Fibroblast of lung (primary cell): ENCODE measurements at regions not wholly inside any gene's neighbourhood (a gene's known extent, or its start where the extent isn't known, plus 50 kb on each side); places are given as distances from the start of the nearest gene placed in this dataset.

Source experiments
- DNase-seq, 2 donors: peaks; one replicate each; pipeline versions ENCODE4 v3.0.0 to v3.0.0-alpha.2; 2010; ENCODE audit warnings: low read depth in 2 of 2
- H2AFZ ChIP-seq: 2 replicates; pipeline ENCODE4 v1.5.1; 2012; ENCODE audit warnings: low read length, control low read depth, inconsistent platforms
- H3K27ac ChIP-seq: 2 replicates; pipeline ENCODE4 v1.5.1; 2011; ENCODE audit warnings: low read length, control low read depth; ENCODE audit not compliant: insufficient read depth
- H3K27me3 ChIP-seq: 2 replicates; pipeline ENCODE4 v1.5.1; 2011; ENCODE audit warnings: mild to moderate bottlenecking, low read length; ENCODE audit not compliant: control insufficient read depth, insufficient read depth
- H3K36me3 ChIP-seq: 2 replicates; pipeline ENCODE4 v1.5.1; 2011; ENCODE audit warnings: low read length; ENCODE audit not compliant: control insufficient read depth, insufficient read depth
- H3K4me1 ChIP-seq: 2 replicates; pipeline ENCODE4 v1.5.1; 2011; ENCODE audit warnings: low read length; ENCODE audit not compliant: control insufficient read depth, insufficient read depth; ENCODE audit errors: extremely low read depth
- H3K4me2 ChIP-seq: 2 replicates; pipeline ENCODE4 v1.5.1; 2011; ENCODE audit warnings: low read length, control low read depth; ENCODE audit not compliant: insufficient read depth; ENCODE audit errors: extremely low read depth
- H3K4me3 ChIP-seq, 4 experiments: fragments of 200-600 bp in 1 of 4; sonication (generic) in 1 of 4; replicated peaks in 1 of 4; 2 replicates each; pipeline ENCODE4 v1.5.1; 2011 to 2016; ENCODE audit warnings: low read length in 4 of 4, low read depth in 3 of 4, mild to moderate bottlenecking in 3 of 4, control low read depth in 2 of 4, inconsistent platforms in 1 of 4, mixed read lengths in 1 of 4; ENCODE audit not compliant: insufficient read depth in 1 of 4; ENCODE audit errors: control extremely low read depth in 1 of 4
- H3K79me2 ChIP-seq: 2 replicates; pipeline ENCODE4 v1.5.1; 2012; ENCODE audit warnings: mild to moderate bottlenecking, low read length, inconsistent platforms; ENCODE audit not compliant: control insufficient read depth, insufficient read depth
- H3K9ac ChIP-seq: 2 replicates; pipeline ENCODE4 v1.5.1; 2011; ENCODE audit warnings: mild to moderate bottlenecking, low read length, control low read depth; ENCODE audit not compliant: insufficient read depth
- H3K9me3 ChIP-seq: 2 replicates; pipeline ENCODE4 v1.5.1; 2012; ENCODE audit warnings: low read depth, low read length; ENCODE audit not compliant: control insufficient read depth, insufficient read depth
- H4K20me1 ChIP-seq: 2 replicates; pipeline ENCODE4 v1.5.1; 2011; ENCODE audit warnings: low read length; ENCODE audit not compliant: control insufficient read depth, insufficient read depth; ENCODE audit errors: extremely low read depth
- CTCF ChIP-seq, 2 donors: IDR thresholded peaks in 1 of 2; conservative IDR thresholded peaks in 1 of 2; 1 replicate in 1 of 2; 2 replicates in 1 of 2; pipeline ENCODE4 v1.5.1; 2011 to 2012; ENCODE audit warnings: low read length in 2 of 2, control low read depth in 1 of 2, inconsistent platforms in 1 of 2, low read depth in 1 of 2, mild to moderate bottlenecking in 1 of 2
- EZH2 ChIP-seq: IDR thresholded peaks from 2 replicates; pipeline ENCODE4 v1.5.1; 2012; ENCODE audit warnings: low read length, control low read depth, mild to moderate bottlenecking; ENCODE audit errors: missing control alignments

DNA sequence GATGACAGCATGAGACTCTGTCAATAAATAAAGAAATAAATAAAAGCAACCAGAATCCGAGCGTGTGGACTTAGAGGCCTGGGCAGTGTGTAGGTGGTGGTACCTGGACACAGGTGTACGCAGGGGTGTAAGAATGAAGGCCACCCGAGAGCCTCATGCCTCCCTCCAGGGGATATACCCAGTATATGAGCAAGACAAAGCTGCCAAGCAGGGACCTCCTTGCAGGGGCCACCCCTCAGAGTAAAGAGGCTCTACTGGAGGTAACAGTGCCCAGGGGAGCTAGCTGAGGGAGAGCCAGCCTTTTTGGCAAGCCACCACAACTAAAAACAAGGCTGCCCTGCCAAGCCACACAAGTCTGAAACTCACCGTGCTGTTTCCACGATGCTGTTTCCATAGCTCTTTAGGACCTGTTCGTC lies 179.2 kb upstream of the RAB4A start:
- H3K4me2 ChIP-seq, result no peak overlapping the region
- no peaks in the 10 kb centered on the region for H3K27me3 ChIP-seq
- H3K27ac ChIP-seq, result no peak overlapping the region
- H3K9me3 ChIP-seq, result no peaks in the 10 kb centered on the region
- no peaks in the 10 kb centered on the region for H3K4me1 ChIP-seq
- no peaks in the 10 kb centered on the region for H3K36me3 ChIP-seq
- H3K79me2 ChIP-seq, result no peaks in the 10 kb centered on the region
- DNase-seq, result no peak
- H3K9ac ChIP-seq, result no peak overlapping the region
- H2AFZ ChIP-seq, result no peak overlapping the region
- H4K20me1 ChIP-seq, result no peaks in the 10 kb centered on the region
- no peak overlapping the region for H3K4me3 ChIP-seq
- TF ChIP-seq CTCF (conservative IDR thresholded peaks at IDR 0.05 in 1 of 2, IDR thresholded peaks at IDR 0.05 in 1 of 2; ENCODE audit: low read depth in 1 of 2, low read length in 2 of 2) (no peak), EZH2 (no peak)

GRCh38 chr1:229092377-229093237 lies 178.3 kb upstream of the RAB4A start:
- TF ChIP-seq CTCF (conservative IDR thresholded peaks at IDR 0.05 in 1 of 2, IDR thresholded peaks at IDR 0.05 in 1 of 2; ENCODE audit: low read depth in 1 of 2, low read length in 2 of 2), result no peak
- no peak for TF ChIP-seq EZH2
- Histone ChIP-seq H4K20me1 (no peaks in the 10 kb centered on the region), H3K9ac (no peak overlapping the region), H3K9me3 (no peaks in the 10 kb centered on the region), H2AFZ (no peak overlapping the region), H3K4me3 (no peak overlapping the region), H3K36me3 (no peaks in the 10 kb centered on the region), H3K27me3 (no peaks in the 10 kb centered on the region), H3K4me1 (no peaks in the 10 kb centered on the region), H3K79me2 (no peaks in the 10 kb centered on the region), H3K4me2 (no peak overlapping the region), H3K27ac (no peak overlapping the region)
- DNase-seq, result no peak

DNA sequence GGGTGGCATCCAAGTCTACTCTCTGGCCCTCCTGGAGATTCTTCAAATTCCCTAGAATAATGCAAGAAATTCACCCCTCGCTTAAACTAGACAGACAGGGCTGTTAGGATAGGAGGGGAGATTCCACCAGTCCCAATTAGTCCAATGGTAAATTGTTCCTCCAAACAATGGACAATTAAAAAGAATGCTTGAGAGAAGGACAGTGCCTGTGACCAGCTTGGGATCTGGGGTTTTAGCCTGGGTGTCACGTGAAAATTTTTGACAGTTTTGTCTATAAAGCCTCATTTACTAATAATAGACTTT lies 177.7 kb upstream of the RAB4A start:
- H3K27me3 ChIP-seq, result no peaks in the 10 kb centered on the region
- H3K4me3 ChIP-seq, result no peak overlapping the region
- H3K4me2 ChIP-seq, result no peak overlapping the region
- H4K20me1 ChIP-seq, result no peaks in the 10 kb centered on the region
- H3K9me3 ChIP-seq, result no peaks in the 10 kb centered on the region
- no peaks in the 10 kb centered on the region for H3K4me1 ChIP-seq
- TF ChIP-seq CTCF (conservative IDR thresholded peaks at IDR 0.05 in 1 of 2, IDR thresholded peaks at IDR 0.05 in 1 of 2; ENCODE audit: low read depth in 1 of 2, low read length in 2 of 2), result no peak
- TF ChIP-seq EZH2, result no peak
- no peak for DNase-seq
- H3K27ac ChIP-seq, result no peak overlapping the region
- H3K79me2 ChIP-seq, result no peaks in the 10 kb centered on the region
- no peak overlapping the region for H2AFZ ChIP-seq
- H3K9ac ChIP-seq, result no peak overlapping the region
- no peaks in the 10 kb centered on the region for H3K36me3 ChIP-seq
